IMR-90 (cell line): ENCODE measurements at regions not wholly inside any gene's neighbourhood (a gene's known extent, or its start where the extent isn't known, plus 50 kb on each side); places are given as distances from the start of the nearest gene placed in this dataset.

Source experiments
- CEBPB ChIP-seq: IDR thresholded peaks from 2 replicates; pipeline ENCODE4 v1.6.1; 2012; ENCODE audit warnings: low read depth, low read length, improper control_type of control experiment
- CHD1 ChIP-seq: IDR thresholded peaks from 2 replicates; pipeline ENCODE4 v1.6.1; 2012; ENCODE audit warnings: low read depth, low read length, improper control_type of control experiment
- MAFK ChIP-seq: IDR thresholded peaks from 2 replicates; pipeline ENCODE4 v1.6.1; 2012; ENCODE audit warnings: low read depth, low read length, improper control_type of control experiment
- NFE2L2 ChIP-seq: fragments of 150-350 bp; IDR thresholded peaks from 2 replicates; pipeline ENCODE4 v1.6.1; 2016; ENCODE audit warnings: low read depth, mild to moderate bottlenecking, low read length
- POLR2A ChIP-seq: IDR thresholded peaks from 2 replicates; pipeline ENCODE4 v1.6.1; 2012; ENCODE audit warnings: mild to moderate bottlenecking, low read depth, low read length
- RAD21 ChIP-seq: IDR thresholded peaks from 2 replicates; pipeline ENCODE4 v1.6.1; 2012; ENCODE audit warnings: low read length, improper control_type of control experiment
- RCOR1 ChIP-seq: IDR thresholded peaks from 2 replicates; pipeline ENCODE4 v1.6.1; 2012; ENCODE audit warnings: mild to moderate bottlenecking, low read length, improper control_type of control experiment; ENCODE audit not compliant: insufficient replicate concordance
- RFX5 ChIP-seq: IDR thresholded peaks from 2 replicates; pipeline ENCODE4 v1.8.0; 2012; ENCODE audit warnings: low read depth, mild to moderate bottlenecking, low read length, moderate library complexity
- SMC3 ChIP-seq: fragments of 150-350 bp; IDR thresholded peaks from 2 replicates; pipeline ENCODE4 v1.6.1; 2016; ENCODE audit warnings: low read depth, mild to moderate bottlenecking, antibody characterized with exemption, low read length, moderate library complexity
- TF ChIP-seq, protein P1 (sequence below): conservative IDR thresholded peaks from 2 replicates; pipeline ENCODE4 v1.5.1; 2012; ENCODE audit warnings: mild to moderate bottlenecking, low read depth, low read length, improper control_type of control experiment
- TF ChIP-seq, protein P2 (sequence below): fragments of 150-350 bp; IDR thresholded peaks from 2 replicates; pipeline ENCODE4 v1.6.1; 2016; ENCODE audit warnings: low read depth, mild to moderate bottlenecking, low read length, moderate library complexity, borderline replicate concordance

GRCh38 chr7:124183649-124184048, 150.8 kb upstream of the TMEM229A start:
- TF ChIP-seq, protein P1, sequence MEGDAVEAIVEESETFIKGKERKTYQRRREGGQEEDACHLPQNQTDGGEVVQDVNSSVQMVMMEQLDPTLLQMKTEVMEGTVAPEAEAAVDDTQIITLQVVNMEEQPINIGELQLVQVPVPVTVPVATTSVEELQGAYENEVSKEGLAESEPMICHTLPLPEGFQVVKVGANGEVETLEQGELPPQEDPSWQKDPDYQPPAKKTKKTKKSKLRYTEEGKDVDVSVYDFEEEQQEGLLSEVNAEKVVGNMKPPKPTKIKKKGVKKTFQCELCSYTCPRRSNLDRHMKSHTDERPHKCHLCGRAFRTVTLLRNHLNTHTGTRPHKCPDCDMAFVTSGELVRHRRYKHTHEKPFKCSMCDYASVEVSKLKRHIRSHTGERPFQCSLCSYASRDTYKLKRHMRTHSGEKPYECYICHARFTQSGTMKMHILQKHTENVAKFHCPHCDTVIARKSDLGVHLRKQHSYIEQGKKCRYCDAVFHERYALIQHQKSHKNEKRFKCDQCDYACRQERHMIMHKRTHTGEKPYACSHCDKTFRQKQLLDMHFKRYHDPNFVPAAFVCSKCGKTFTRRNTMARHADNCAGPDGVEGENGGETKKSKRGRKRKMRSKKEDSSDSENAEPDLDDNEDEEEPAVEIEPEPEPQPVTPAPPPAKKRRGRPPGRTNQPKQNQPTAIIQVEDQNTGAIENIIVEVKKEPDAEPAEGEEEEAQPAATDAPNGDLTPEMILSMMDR, result no peak
- TF ChIP-seq RAD21 (no peak), POLR2A (no peak), CHD1 (no peak), RFX5 (no peak), SMC3 (no peak), RCOR1 (no peak), CEBPB (no peak), NFE2L2 (no peak), MAFK (no peak)
- TF ChIP-seq, protein P2, sequence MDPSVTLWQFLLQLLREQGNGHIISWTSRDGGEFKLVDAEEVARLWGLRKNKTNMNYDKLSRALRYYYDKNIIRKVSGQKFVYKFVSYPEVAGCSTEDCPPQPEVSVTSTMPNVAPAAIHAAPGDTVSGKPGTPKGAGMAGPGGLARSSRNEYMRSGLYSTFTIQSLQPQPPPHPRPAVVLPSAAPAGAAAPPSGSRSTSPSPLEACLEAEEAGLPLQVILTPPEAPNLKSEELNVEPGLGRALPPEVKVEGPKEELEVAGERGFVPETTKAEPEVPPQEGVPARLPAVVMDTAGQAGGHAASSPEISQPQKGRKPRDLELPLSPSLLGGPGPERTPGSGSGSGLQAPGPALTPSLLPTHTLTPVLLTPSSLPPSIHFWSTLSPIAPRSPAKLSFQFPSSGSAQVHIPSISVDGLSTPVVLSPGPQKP, result no peak
